Gastrocnemius medialis (tissue), 4 donors: ENCODE measurements at regions not wholly inside any gene's neighbourhood (a gene's known extent, or its start where the extent isn't known, plus 50 kb on each side); places are given as distances from the start of the nearest gene placed in this dataset.

ENCODE experiments used
- POLR2A ChIP-seq, 2 donors: fragments of 450-650 bp; IDR thresholded peaks; one replicate each; pipeline ENCODE4 v1.6.1; 2017; ENCODE audit warnings: antibody characterized with exemption in 2 of 2, mild to moderate bottlenecking in 2 of 2, moderate library complexity in 2 of 2
- TF ChIP-seq, protein P1 (sequence below), 5 experiments: fragments of 450-650 bp in 3 of 5; fragments of 200-600 bp in 2 of 5; sonication (generic) in 2 of 5; IDR thresholded peaks in 4 of 5; conservative IDR thresholded peaks in 1 of 5; 1 replicate in 4 of 5; 2 replicates in 1 of 5; pipeline ENCODE4 v1.5.1; 2016 to 2019; ENCODE audit warnings: antibody characterized with exemption in 5 of 5, mild to moderate bottlenecking in 3 of 5, moderate library complexity in 3 of 5

DNA sequence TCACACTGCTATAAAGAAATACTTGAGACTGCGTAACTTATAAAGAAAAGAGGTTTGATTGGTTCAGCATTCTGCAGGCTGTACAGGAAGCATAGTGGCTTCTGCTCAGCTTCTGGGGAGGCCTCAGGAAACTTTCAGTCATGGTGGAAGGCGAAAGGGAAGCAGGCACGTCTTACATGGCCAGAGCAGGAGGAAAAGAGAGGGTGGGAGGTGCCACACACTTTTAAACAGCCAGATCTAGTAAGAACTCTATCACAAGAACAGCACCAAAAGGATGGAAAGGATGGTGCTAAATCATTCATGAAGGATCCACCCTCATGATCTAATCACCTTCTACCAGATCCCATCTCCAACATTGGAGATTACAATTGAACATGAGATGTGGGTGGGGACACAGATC, 145.5 kb upstream of the OSR1 start:
- no peak for TF ChIP-seq POLR2A (IDR thresholded peaks at IDR 0.05)
- TF ChIP-seq, protein P1, sequence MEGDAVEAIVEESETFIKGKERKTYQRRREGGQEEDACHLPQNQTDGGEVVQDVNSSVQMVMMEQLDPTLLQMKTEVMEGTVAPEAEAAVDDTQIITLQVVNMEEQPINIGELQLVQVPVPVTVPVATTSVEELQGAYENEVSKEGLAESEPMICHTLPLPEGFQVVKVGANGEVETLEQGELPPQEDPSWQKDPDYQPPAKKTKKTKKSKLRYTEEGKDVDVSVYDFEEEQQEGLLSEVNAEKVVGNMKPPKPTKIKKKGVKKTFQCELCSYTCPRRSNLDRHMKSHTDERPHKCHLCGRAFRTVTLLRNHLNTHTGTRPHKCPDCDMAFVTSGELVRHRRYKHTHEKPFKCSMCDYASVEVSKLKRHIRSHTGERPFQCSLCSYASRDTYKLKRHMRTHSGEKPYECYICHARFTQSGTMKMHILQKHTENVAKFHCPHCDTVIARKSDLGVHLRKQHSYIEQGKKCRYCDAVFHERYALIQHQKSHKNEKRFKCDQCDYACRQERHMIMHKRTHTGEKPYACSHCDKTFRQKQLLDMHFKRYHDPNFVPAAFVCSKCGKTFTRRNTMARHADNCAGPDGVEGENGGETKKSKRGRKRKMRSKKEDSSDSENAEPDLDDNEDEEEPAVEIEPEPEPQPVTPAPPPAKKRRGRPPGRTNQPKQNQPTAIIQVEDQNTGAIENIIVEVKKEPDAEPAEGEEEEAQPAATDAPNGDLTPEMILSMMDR (IDR thresholded peaks at IDR 0.05 in 4 of 5, conservative IDR thresholded peaks at IDR 0.05 in 1 of 5) = no peak
